Ectodermal cell (in vitro differentiated cells): ENCODE measurements at regions not wholly inside any gene's neighbourhood (a gene's known extent, or its start where the extent isn't known, plus 50 kb on each side); places are given as distances from the start of the nearest gene placed in this dataset.

Experiments used
- H3K27ac ChIP-seq: 2 replicates; pipeline ENCODE4 v1.7.0; 2013; ENCODE audit warnings: mild to moderate bottlenecking, low read depth, low read length; ENCODE audit not compliant: insufficient read depth, poor library complexity, severe bottlenecking
- H3K27me3 ChIP-seq: 2 replicates; pipeline ENCODE4 v1.7.0; 2013; ENCODE audit warnings: mild to moderate bottlenecking, low read length; ENCODE audit not compliant: insufficient read depth, control insufficient read depth, poor library complexity, severe bottlenecking
- H3K36me3 ChIP-seq: one replicate; pipeline ENCODE4 v1.7.0; 2013; ENCODE audit warnings: low read length; ENCODE audit not compliant: control insufficient read depth, insufficient read depth
- H3K4me1 ChIP-seq: one replicate; pipeline ENCODE4 v1.7.0; 2013; ENCODE audit warnings: low read length; ENCODE audit not compliant: control insufficient read depth, insufficient read depth
- H3K4me3 ChIP-seq: 2 replicates; pipeline ENCODE4 v1.7.0; 2013; ENCODE audit warnings: low read depth, low read length, control low read depth; ENCODE audit not compliant: insufficient read depth
- H3K9me3 ChIP-seq: 2 replicates; pipeline ENCODE4 v1.7.0; 2013; ENCODE audit warnings: mild to moderate bottlenecking, low read length, moderate library complexity; ENCODE audit not compliant: control insufficient read depth
- WGBS, 2 experiments: methylation state at CpG; one replicate each; pipeline ENCODE4 v1.1.7; 2013; ENCODE audit warnings: missing lambda C conversion rate in 2 of 2; 5-methylcytosine and 5-hydroxymethylcytosine counted together

DNA sequence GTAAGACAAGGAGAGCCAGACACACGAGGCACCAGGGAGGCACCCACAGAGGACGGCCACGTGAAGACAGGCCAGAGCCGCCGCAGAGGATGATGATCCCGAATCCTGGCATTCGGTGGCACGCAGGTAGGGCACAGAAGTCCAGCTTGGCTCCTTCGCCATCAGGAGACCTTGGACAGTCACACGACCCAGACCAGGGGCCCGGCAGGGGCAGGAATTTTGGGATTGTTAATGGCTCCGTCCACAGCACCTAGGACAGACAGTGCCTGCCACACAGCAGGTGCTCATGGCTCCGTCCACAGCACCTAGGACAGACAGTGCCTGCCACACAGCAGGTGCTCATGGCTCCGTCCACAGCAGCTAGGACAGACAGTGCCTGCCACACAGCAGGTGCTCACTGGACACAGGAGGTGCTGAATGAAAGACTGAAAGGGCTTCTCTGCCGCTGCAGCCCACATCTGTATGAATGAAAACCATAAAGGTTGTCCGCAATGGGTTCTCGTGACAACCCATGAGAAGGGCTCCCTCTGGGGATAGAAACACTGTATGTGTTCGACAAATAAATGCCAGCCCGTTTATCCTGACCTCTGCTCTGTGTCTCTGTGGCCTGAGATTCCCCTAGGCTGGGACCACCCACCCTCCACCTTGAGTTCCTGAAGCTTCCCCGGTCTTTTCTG is 341.6 kb downstream of the CTTN start:
- no peaks in the 10 kb centered on the region for H3K9me3 ChIP-seq
- no peak overlapping the region for H3K4me3 ChIP-seq
- no peaks in the 10 kb centered on the region for H3K36me3 ChIP-seq
- H3K4me1 ChIP-seq, result peaks cover 25% of the 10 kb centered on the region
- WGBS, 2 experiments, result 86% methylated on average over 20 of the region's 20 CpGs
- H3K27ac ChIP-seq, result no peak overlapping the region
- H3K27me3 ChIP-seq, result no peaks in the 10 kb centered on the region

DNA sequence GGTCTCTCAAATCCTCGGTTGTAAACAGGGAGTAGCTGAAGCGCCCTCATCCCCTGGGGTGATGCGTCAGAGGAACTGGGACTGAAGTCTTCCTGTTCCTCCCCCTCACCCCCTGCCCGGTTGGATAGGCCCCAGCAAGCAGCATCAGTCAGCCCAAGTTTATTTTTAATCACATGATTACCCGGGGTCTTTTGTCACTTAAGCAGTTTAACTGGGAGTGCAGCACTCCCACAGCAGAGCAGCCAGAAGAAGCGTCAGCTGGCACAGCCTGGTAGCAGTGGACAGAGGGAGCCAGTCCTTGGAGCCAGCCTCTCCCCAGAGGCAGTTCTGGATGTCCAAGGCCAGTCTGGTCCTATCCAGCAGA is 342.1 kb downstream of the CTTN start:
- Histone ChIP-seq H3K36me3 (no peaks in the 10 kb centered on the region), H3K4me3 (no peak overlapping the region), H3K9me3 (no peaks in the 10 kb centered on the region), H3K27me3 (no peaks in the 10 kb centered on the region), H3K27ac (no peak overlapping the region), H3K4me1 (peaks cover 24% of the 10 kb centered on the region)
- 72 to 75% methylated on average over 6 of the region's 6 CpGs for WGBS, 2 experiments

DNA sequence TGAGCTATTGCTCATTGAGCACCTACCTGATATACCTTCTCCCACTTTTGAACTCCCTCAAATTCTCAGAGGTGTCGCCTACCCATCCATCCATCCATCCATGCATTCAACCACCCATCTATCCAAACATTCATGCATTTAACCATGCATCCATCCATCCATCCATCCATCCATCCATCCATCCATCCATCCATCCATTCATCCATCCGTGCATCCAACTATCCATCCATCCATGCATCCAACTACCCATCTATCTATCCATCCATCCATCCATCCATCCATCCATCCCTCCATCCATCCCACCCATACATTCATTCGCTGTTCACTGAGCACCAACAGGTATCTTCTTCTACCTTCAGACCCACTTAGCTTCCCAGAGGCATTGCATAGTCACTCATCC is 342.8 kb downstream of the CTTN start:
- H3K27me3 ChIP-seq, result no peaks in the 10 kb centered on the region
- 93 to 96% methylated on average over 3 of the region's 3 CpGs for WGBS, 2 experiments
- H3K36me3 ChIP-seq, result no peaks in the 10 kb centered on the region
- no peak overlapping the region for H3K4me3 ChIP-seq
- H3K9me3 ChIP-seq, result no peaks in the 10 kb centered on the region
- no peak overlapping the region for H3K27ac ChIP-seq
- H3K4me1 ChIP-seq, result peaks cover 24% of the 10 kb centered on the region

DNA sequence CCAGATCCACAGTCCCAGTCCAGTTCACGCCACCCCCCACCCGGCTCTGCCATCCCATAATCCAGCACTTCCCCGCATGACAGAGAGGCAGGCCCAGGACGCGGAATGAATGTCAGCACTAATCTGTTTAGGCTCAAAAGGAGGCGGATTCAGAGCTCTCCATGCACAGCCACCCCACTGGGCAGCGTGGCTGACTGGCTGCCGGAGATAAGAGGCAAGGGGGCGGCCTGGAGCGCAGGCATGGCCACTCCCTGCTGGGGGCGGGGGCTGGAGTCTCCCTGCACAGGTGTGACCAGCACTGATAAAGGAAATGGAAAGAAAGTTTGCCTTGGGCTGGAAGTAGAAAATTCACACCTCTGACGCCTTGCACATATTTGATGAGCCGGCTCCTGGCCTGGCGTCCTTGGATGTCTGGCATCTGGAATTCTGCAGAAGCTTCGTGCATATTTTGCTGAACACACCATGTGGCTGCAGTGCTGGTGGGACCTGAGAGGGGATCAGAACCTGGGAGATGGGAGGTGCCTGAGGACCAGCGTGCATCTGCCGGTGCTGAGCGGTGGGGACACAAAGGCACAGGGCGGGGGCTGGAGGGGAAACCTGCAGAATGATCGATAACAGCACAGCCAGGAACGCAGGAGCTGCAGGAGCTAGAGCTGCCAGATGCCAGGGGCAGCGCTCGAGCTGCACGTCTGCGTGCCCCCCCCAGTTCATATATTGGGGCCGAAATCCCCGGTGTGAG is 344.4 kb downstream of the CTTN start:
- no peaks in the 10 kb centered on the region for H3K36me3 ChIP-seq
- no peak overlapping the region for H3K4me3 ChIP-seq
- WGBS, 2 experiments, result 31 to 34% methylated on average over 27 of the region's 27 CpGs
- H3K4me1 ChIP-seq, result peaks cover 24% of the 10 kb centered on the region
- H3K9me3 ChIP-seq, result no peaks in the 10 kb centered on the region
- peak overlapping the region; percentile 56 for H3K27ac ChIP-seq
- H3K27me3 ChIP-seq, result no peaks in the 10 kb centered on the region

DNA sequence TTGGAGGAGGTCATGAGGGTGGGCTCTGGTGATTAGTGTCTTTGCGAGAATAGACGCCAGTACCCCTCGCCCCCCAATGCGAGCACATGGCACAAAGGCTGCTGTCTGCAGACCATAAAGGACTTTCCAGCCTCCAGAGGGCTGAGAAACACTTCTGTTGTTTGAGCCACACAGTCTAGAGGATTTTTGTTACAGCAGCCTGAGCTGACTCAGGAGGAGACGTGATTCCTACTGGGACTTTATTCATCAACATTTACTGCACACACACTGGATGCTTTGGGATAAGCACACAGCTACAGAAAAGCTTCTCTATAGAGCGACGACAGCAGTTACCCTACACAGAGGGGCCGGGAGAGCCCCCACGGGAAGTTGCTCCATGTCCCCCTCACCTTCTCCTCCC is 345.0 kb downstream of the CTTN start:
- WGBS, 2 experiments, result 76% methylated on average over 9 of the region's 9 CpGs
- Histone ChIP-seq H3K36me3 (no peaks in the 10 kb centered on the region), H3K9me3 (no peaks in the 10 kb centered on the region), H3K27me3 (no peaks in the 10 kb centered on the region), H3K27ac (no peak overlapping the region), H3K4me3 (no peak overlapping the region), H3K4me1 (peaks cover 24% of the 10 kb centered on the region)

DNA sequence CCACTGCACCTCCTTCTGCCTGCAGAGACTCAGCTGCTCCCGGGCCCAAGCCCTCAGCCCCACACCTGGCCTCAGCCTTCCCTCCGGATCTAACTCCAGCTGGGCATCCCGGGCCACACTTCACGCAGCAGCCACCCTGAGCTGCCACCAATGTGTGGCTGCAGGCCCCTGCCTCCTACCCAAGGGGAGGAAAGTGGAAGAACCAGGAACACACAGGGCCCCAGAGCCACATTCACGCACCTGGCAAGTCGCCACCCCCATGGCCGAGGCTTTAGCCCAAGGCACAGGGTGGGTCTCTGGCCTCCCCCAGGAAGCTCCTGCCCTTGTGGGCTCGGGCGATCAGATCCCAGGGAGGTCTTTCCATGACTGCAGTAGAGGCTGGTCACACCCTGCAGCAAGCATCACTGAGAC is 345.6 kb downstream of the CTTN start:
- Histone ChIP-seq H3K36me3 (no peaks in the 10 kb centered on the region), H3K9me3 (no peaks in the 10 kb centered on the region), H3K27me3 (no peaks in the 10 kb centered on the region), H3K27ac (no peak overlapping the region), H3K4me1 (peaks cover 24% of the 10 kb centered on the region), H3K4me3 (no peak overlapping the region)
- 89 to 90% methylated on average over 9 of the region's 9 CpGs for WGBS, 2 experiments

DNA sequence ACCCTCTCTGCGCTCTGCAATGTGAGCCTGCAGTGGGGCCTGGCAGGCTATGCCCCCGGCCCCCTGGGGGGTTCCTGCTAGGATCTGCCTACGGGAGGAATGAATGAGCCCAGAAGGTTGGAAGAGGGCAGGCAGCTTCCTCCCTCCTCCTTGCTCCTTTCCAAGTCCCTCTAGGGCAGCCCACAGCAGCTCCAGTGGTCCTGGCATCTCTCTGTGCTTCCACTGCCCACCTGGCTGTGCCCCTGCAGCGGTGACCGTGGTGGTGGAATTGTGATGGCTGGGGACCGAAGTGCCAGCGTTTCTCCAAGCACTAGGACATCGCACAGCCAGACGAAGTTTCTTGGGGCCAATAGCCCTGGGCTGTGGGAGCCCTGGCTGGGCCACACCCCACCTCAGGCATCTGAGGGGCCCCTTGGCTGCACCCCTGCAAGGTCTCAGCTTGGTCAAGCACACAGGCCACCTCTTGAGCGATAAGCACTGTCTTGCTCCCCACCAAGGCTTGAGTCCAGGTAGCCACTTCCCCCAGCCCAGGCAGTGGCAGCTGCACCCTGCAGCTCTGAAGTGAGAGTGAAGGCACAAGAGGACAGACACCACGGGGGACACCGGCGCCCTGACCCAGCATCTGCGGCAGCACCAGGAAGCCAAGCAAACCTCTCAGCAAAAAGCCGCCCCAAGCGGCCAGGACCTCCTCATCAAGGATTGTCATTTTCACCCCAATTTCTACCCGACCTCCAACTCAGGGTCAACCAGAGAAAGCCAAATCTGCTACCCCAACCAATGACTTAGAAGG is 346.3 kb downstream of the CTTN start:
- Histone ChIP-seq H3K27ac (no peak overlapping the region), H3K4me3 (no peak overlapping the region), H3K4me1 (peaks cover 24% of the 10 kb centered on the region), H3K36me3 (no peaks in the 10 kb centered on the region), H3K27me3 (no peaks in the 10 kb centered on the region), H3K9me3 (no peaks in the 10 kb centered on the region)
- 88 to 91% methylated on average over 17 of the region's 17 CpGs for WGBS, 2 experiments

DNA sequence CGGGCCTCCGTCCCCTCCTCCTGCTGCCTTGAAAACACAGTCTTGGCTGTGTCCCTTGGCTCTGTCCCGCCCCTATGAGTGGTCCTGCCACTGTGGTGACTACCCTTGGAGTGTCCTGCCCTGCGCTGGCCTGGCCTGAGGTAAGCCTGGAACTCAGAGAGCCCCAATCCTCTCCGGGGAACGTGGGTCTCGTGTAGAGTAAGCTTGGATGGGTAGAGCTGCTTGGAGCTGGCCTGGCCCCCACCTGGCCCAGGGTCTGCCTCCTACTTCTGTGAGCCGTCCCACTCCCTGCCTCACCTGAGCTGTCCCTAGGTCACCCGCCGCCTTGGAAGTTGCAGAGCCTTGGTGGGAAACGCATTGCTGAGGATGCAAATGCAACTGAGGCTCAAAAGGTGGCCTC is 347.1 kb downstream of the CTTN start:
- WGBS, 2 experiments, result 94 to 95% methylated on average over 11 of the region's 11 CpGs
- Histone ChIP-seq H3K4me3 (no peak overlapping the region), H3K27me3 (no peaks in the 10 kb centered on the region)

DNA sequence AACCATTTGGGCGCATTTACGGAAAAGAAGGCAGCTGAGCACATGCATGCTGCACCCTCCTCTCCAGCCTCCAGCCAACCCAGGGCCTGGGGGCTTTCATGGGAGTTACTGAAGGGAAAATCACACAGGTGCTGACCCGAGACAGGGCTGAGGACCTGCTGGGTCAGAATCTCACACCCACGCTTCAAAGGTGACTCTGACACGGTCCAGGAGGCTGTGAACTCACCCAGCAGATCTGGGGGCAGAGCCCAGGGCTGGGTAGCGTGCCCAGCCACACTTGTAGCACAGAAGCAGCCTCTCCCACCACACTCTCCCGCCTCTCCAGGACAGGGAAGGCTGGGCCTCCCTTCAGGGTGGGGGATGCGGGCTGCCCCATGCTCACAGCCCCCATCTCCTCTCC is 347.6 kb downstream of the CTTN start:
- 94 to 95% methylated on average over 8 of the region's 8 CpGs for WGBS, 2 experiments
- Histone ChIP-seq H3K4me3 (no peak overlapping the region), H3K9me3 (peaks cover 9% of the 10 kb centered on the region), H3K27ac (no peak overlapping the region), H3K4me1 (peaks cover 16% of the 10 kb centered on the region), H3K27me3 (no peaks in the 10 kb centered on the region), H3K36me3 (no peaks in the 10 kb centered on the region)

More for the DNA sequence above, 347.1 kb downstream of the CTTN start:
- Histone ChIP-seq H3K9me3 (peaks cover 6% of the 10 kb centered on the region), H3K36me3 (no peaks in the 10 kb centered on the region), H3K27ac (no peak overlapping the region), H3K4me1 (peaks cover 19% of the 10 kb centered on the region)

DNA sequence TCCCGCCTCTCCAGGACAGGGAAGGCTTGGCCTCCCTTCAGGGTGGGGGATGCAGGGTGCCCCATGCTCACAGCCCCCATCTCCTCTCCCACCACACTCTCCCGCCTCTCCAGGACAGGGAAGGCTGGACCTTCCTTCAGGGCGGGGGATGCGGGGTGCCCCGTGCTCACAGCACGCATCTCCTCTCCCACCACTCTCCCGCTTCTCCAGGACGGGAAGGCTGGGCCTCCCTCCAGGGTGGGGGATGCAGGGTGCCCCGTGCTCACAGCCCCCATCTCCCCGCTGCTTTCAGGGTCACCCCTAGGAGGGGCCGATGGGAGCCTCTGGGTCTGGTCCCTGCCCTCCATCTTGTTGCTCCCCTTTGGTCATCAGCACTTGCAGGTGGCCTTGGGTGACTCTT is 348.0 kb downstream of the CTTN start:
- Histone ChIP-seq H3K27ac (no peak overlapping the region), H3K9me3 (peaks cover 9% of the 10 kb centered on the region), H3K27me3 (no peaks in the 10 kb centered on the region), H3K4me1 (peaks cover 16% of the 10 kb centered on the region), H3K36me3 (no peaks in the 10 kb centered on the region), H3K4me3 (no peak overlapping the region)
- WGBS, 2 experiments, result 92 to 94% methylated on average over 11 of the region's 11 CpGs
